Naive thymus-derived CD4-positive, alpha-beta T cell (primary cell): ENCODE measurements at regions not wholly inside any gene's neighbourhood (a gene's known extent, or its start where the extent isn't known, plus 50 kb on each side); places are given as distances from the start of the nearest gene placed in this dataset.
"Not testable (repeated sequence)": the region's sequence is repeated elsewhere in the genome, so short reads cannot be mapped to it uniquely, and the experiment has no call there.

Experiments used
- ATAC-seq: fragments of 150-1000 bp; cut with Tn5 transposase; 2 replicates; pipeline ENCODE4 v1.10.0; 2021; ENCODE audit warnings: mild to moderate bottlenecking, moderate library complexity
- CTCF ChIA-PET: fragments of 350-600 bp; sonication (Branson Sonifier 250); formaldehyde crosslinking; loops from one replicate; lab custom pipeline; 2021; ENCODE audit warnings: antibody characterized with exemption; lab: Charles Lee
- POLR2A ChIA-PET: fragments of 350-600 bp; sonication (Branson Sonifier 250); formaldehyde crosslinking; loops from one replicate; lab custom pipeline; 2021; ENCODE audit warnings: antibody characterized with exemption, inconsistent platforms; lab: Charles Lee
- DNase-seq, 9 donors: peaks; one replicate each; pipeline versions ENCODE4 v3.0.0 to v3.0.0-alpha.2; 2020 to 2022; ENCODE audit warnings: mixed read lengths in 1 of 9
- H3K27ac ChIP-seq: one replicate; pipeline ENCODE4 v1.7.0; 2013; ENCODE audit warnings: mild to moderate bottlenecking, low read depth, low read length, moderate library complexity
- H3K27me3 ChIP-seq, 2 donors: one replicate each; pipeline ENCODE4 v1.7.0; 2013; ENCODE audit warnings: low read length in 2 of 2, mild to moderate bottlenecking in 2 of 2, moderate library complexity in 2 of 2; ENCODE audit not compliant: control insufficient read depth in 2 of 2, insufficient read depth in 2 of 2
- H3K36me3 ChIP-seq, 3 experiments: 1 replicate in 2 of 3; 2 replicates in 1 of 3; pipeline ENCODE4 v1.7.0; 2013; ENCODE audit warnings: low read length in 3 of 3, mild to moderate bottlenecking in 3 of 3, moderate library complexity in 1 of 3; ENCODE audit not compliant: insufficient read depth in 3 of 3, control insufficient read depth in 2 of 3
- H3K4me1 ChIP-seq, 2 donors: one replicate each; pipeline ENCODE4 v1.7.0; 2013; ENCODE audit warnings: low read length in 2 of 2, mild to moderate bottlenecking in 2 of 2, moderate library complexity in 1 of 2; ENCODE audit not compliant: control insufficient read depth in 2 of 2, insufficient read depth in 2 of 2
- H3K4me3 ChIP-seq: 2 replicates; pipeline ENCODE4 v1.7.0; 2013; ENCODE audit warnings: mild to moderate bottlenecking, low read length
- H3K9me3 ChIP-seq, 3 experiments: 1 replicate in 2 of 3; 2 replicates in 1 of 3; pipeline ENCODE4 v1.7.0; 2013; ENCODE audit warnings: low read length in 3 of 3; ENCODE audit not compliant: control insufficient read depth in 2 of 3
- H3K27ac Mint-ChIP-seq, 9 donors: one replicate each; pipeline ENCODE4 v1.8.0; 2020 to 2022; ENCODE audit warnings: mixed read lengths in 9 of 9, mild to moderate bottlenecking in 8 of 9, moderate library complexity in 5 of 9, inconsistent platforms in 2 of 9
- H3K27me3 Mint-ChIP-seq, 5 donors: one replicate each; pipeline ENCODE4 v1.8.0; 2021 to 2022; ENCODE audit warnings: mixed read lengths in 5 of 5, mild to moderate bottlenecking in 1 of 5
- H3K36me3 Mint-ChIP-seq, 5 donors: one replicate each; pipeline ENCODE4 v1.8.0; 2020 to 2022; ENCODE audit warnings: mixed read lengths in 5 of 5, mild to moderate bottlenecking in 3 of 5, inconsistent platforms in 1 of 5
- H3K4me1 Mint-ChIP-seq, 7 donors: one replicate each; pipeline ENCODE4 v1.8.0; 2020 to 2022; ENCODE audit warnings: mixed read lengths in 7 of 7, mild to moderate bottlenecking in 3 of 7, inconsistent platforms in 1 of 7
- H3K4me3 Mint-ChIP-seq, 10 donors: one replicate each; pipeline ENCODE4 v1.8.0; 2020 to 2022; ENCODE audit warnings: mild to moderate bottlenecking in 10 of 10, mixed read lengths in 10 of 10, moderate library complexity in 6 of 10, inconsistent platforms in 2 of 10
- H3K9me3 Mint-ChIP-seq, 11 donors: one replicate each; pipeline ENCODE4 v1.8.0; 2020 to 2022; ENCODE audit warnings: mixed read lengths in 11 of 11, mild to moderate bottlenecking in 4 of 11, inconsistent platforms in 1 of 11, moderate library complexity in 1 of 11
- intact Hi-C, 2 donors: fragments of 100-400 bp; cut with micrococcal nuclease; formaldehyde crosslinking; loops; one replicate each; pipeline ENCODE4 v1.15.1; 2023

- Mint-ChIP-seq H3K4me3 (no peak overlapping the region), H3K9me3 (peaks cover 0 to 26% (median 9%) of the 10 kb centered on the region in 11 donors), H3K36me3 (no peaks in the 10 kb centered on the region), H3K27me3 (no peaks in the 10 kb centered on the region), H3K27ac (no peak overlapping the region), H3K4me1 (no peaks in the 10 kb centered on the region)
- Histone ChIP-seq H3K4me3 (no peak overlapping the region), H3K4me1 (no peaks in the 10 kb centered on the region), H3K36me3 (no peaks in the 10 kb centered on the region), H3K27me3 (no peaks in the 10 kb centered on the region), H3K9me3 (no peaks in the 10 kb centered on the region), H3K27ac (no peak overlapping the region)
- intact Hi-C loops: no loop called here
- DNase-seq (no peak), ATAC-seq (no peak)
- POLR2A ChIA-PET: no interaction called here
- CTCF ChIA-PET: no interaction called here
These were observed 1344.4 kb downstream of the TP53TG3F start for GRCh38 chr16:34803683-34804416.

DNA sequence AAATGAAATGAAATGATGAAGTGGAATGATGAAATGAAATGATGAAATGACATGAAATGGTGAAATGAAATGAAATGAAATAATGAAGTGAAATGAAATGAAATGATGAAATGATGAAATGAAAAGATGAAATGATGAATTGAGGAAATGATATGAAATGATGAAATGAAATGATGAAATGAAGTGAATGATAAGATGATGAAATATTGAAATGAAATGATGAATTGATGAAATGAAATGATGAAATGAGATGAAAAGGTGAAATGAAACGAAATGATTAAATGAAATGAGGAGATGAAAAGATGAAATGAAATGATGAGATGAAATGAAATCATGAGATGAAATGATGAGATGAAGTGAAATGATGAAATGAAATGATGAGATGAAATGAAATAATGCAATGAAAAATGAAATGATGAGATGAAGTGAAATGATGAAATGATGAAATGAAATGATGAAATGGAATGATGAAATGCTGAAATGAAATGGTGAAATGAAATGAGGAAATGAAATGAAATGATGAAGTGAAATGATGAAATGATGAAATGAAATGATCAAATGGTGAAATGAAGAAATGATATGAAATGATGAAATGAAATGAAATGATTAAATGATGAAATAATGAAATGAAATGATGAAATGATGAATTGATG, 1347.7 kb downstream of the TP53TG3F start:
- H3K4me1 Mint-ChIP-seq, H3K27me3 Mint-ChIP-seq, H3K9me3 ChIP-seq, H3K4me3 Mint-ChIP-seq, intact Hi-C loops, H3K27ac ChIP-seq, H3K36me3 ChIP-seq, ATAC-seq, DNase-seq, H3K27me3 ChIP-seq, H3K4me1 ChIP-seq, CTCF ChIA-PET, H3K36me3 Mint-ChIP-seq, H3K27ac Mint-ChIP-seq, H3K4me3 ChIP-seq, POLR2A ChIA-PET: not testable (repeated sequence)
- peaks cover 0 to 11% (median 6%) of the 10 kb centered on the region in 11 donors for H3K9me3 Mint-ChIP-seq

- H3K36me3 ChIP-seq, H3K4me3 ChIP-seq, H3K27me3 ChIP-seq, H3K27ac Mint-ChIP-seq, H3K9me3 ChIP-seq, intact Hi-C loops, H3K4me1 ChIP-seq, H3K27ac ChIP-seq, ATAC-seq, CTCF ChIA-PET, H3K4me3 Mint-ChIP-seq, DNase-seq, H3K4me1 Mint-ChIP-seq, POLR2A ChIA-PET, H3K27me3 Mint-ChIP-seq, H3K36me3 Mint-ChIP-seq: not testable (repeated sequence)
- peaks cover 0 to 14% (median 6%) of the 10 kb centered on the region in 11 donors for H3K9me3 Mint-ChIP-seq
These were observed 1348.4 kb downstream of the TP53TG3F start for GRCh38 chr16:34807844-34808243.

GRCh38 chr16:34808530-34808929, 1349.1 kb downstream of the TP53TG3F start:
- H3K9me3 Mint-ChIP-seq: peaks cover 0 to 17% (median 6%) of the 10 kb centered on the region in 11 donors
- H3K27ac Mint-ChIP-seq, H3K27me3 Mint-ChIP-seq, H3K36me3 ChIP-seq, H3K9me3 ChIP-seq, intact Hi-C loops, H3K4me3 Mint-ChIP-seq, H3K4me3 ChIP-seq, H3K4me1 ChIP-seq, ATAC-seq, DNase-seq, POLR2A ChIA-PET, H3K4me1 Mint-ChIP-seq, H3K27me3 ChIP-seq, H3K36me3 Mint-ChIP-seq, H3K27ac ChIP-seq, CTCF ChIA-PET: not testable (repeated sequence)
